ENCODE measurements at regions not wholly inside any gene's neighbourhood (a gene's known extent, or its start where the extent isn't known, plus 50 kb on each side); places are given as distances from the start of the nearest gene placed in this dataset.

- CTCF ChIA-PET: no interaction called here
- no peak overlapping the region for H2AFZ ChIP-seq (ENCODE audit: low read depth)
These were observed 130.1 kb downstream of the TLR5 start for GRCh38 chr1:223012938-223013337.

GRCh38 chr1:223014142-223014873 is 128.7 kb downstream of the TLR5 start:
- CTCF ChIA-PET: no interaction called here
- Histone ChIP-seq H3K9ac (no peak overlapping the region), H3K4me3 (ENCODE audit: low read depth in 2 of 2, low read length in 1 of 2) (no peak overlapping the region), H3K79me2 (ENCODE audit: insufficient read depth) (no peaks in the 10 kb centered on the region), H4K20me1 (ENCODE audit: insufficient read depth) (no peaks in the 10 kb centered on the region), H3K4me1 (ENCODE audit: control insufficient read depth in 1 of 2, insufficient read depth in 2 of 2, low read depth in 1 of 2, low read length in 1 of 2) (no peaks in the 10 kb centered on the region), H3F3A (replicated peaks; ENCODE audit: insufficient read depth) (no peaks in the 10 kb centered on the region), H3K36me3 (replicated peaks in 1 of 2; ENCODE audit: control insufficient read depth in 1 of 2, insufficient read depth in 2 of 2, low read length in 1 of 2) (no peaks in the 10 kb centered on the region), H3K27me3 (ENCODE audit: insufficient read depth) (no peaks in the 10 kb centered on the region), H3K9me2 (no peaks in the 10 kb centered on the region), H3K27ac (ENCODE audit: low read depth in 2 of 2, low read length in 1 of 2) (no peak overlapping the region), H3K4me2 (no peak overlapping the region), H3K9me3 (no peaks in the 10 kb centered on the region), H2AFZ (ENCODE audit: low read depth) (no peak overlapping the region)
- POLR2A ChIA-PET: no interaction called here
- no peak for DNase-seq
- WGBS (ENCODE audit: low lambda C conversion rate): 90% methylated on average over 4 of the region's 4 CpGs
- TF ChIP-seq CHD2 (IDR thresholded peaks at IDR 0.05; ENCODE audit: low read length, partially characterized antibody): no peak
- TF ChIP-seq USF1 (IDR thresholded peaks at IDR 0.05; ENCODE audit: borderline replicate concordance, low read depth): no peak
- no peak for TF ChIP-seq PBX3 (IDR thresholded peaks at IDR 0.05)
- no peak for TF ChIP-seq TEAD4 (IDR thresholded peaks at IDR 0.05; ENCODE audit: borderline replicate concordance, insufficient read depth)
- no peak for TF ChIP-seq TAF1 (IDR thresholded peaks at IDR 0.05; ENCODE audit: borderline replicate concordance, low read depth, low read length)
- no peak for TF ChIP-seq POLR2AphosphoS5 (IDR thresholded peaks at IDR 0.05; ENCODE audit: low read depth, low read length)

More at GRCh38 chr1:223012938-223013337, 130.1 kb downstream of the TLR5 start:
- peaks cover 0 to 4% of the 10 kb centered on the region in 2 experiments; a peak in 1 of 4 replicates for H3K4me1 ChIP-seq (ENCODE audit: control insufficient read depth in 1 of 2, insufficient read depth in 2 of 2, low read depth in 1 of 2, low read length in 1 of 2)
- H3K79me2 ChIP-seq (ENCODE audit: insufficient read depth): no peaks in the 10 kb centered on the region
- no peak overlapping the region for H3K4me3 ChIP-seq (ENCODE audit: low read depth in 2 of 2, low read length in 1 of 2)
- 63% methylated on average over 2 of the region's 2 CpGs for WGBS (ENCODE audit: low lambda C conversion rate)
- no peaks in the 10 kb centered on the region for H4K20me1 ChIP-seq (ENCODE audit: insufficient read depth)
- no peak overlapping the region for H3K9ac ChIP-seq
- no peak overlapping the region for H3K4me2 ChIP-seq
- no peaks in the 10 kb centered on the region for H3K9me2 ChIP-seq
- H3K27me3 ChIP-seq (ENCODE audit: insufficient read depth): no peaks in the 10 kb centered on the region
- DNase-seq: no peak
- no peaks in the 10 kb centered on the region for H3F3A ChIP-seq (replicated peaks; ENCODE audit: insufficient read depth)
- H3K36me3 ChIP-seq (replicated peaks in 1 of 2; ENCODE audit: control insufficient read depth in 1 of 2, insufficient read depth in 2 of 2, low read length in 1 of 2): no peaks in the 10 kb centered on the region
- no peaks in the 10 kb centered on the region for H3K9me3 ChIP-seq
- POLR2A ChIA-PET: no interaction called here
- H3K27ac ChIP-seq (ENCODE audit: low read depth in 2 of 2, low read length in 1 of 2): no peak overlapping the region
- TF ChIP-seq CHD2 (IDR thresholded peaks at IDR 0.05; ENCODE audit: low read length, partially characterized antibody): no peak

GRCh38 chr1:223016381-223016780 is 126.7 kb downstream of the TLR5 start:
- POLR2A ChIA-PET: no interaction called here
- H3K9me3 ChIP-seq: no peaks in the 10 kb centered on the region
- no peaks in the 10 kb centered on the region for H3K9me2 ChIP-seq
- TF ChIP-seq PBX3 (IDR thresholded peaks at IDR 0.05): no peak
- WGBS (ENCODE audit: low lambda C conversion rate): 75% methylated on average over 1 of the region's 1 CpG
- CTCF ChIA-PET: interaction anchor here (2.0 kb wide), 1 partner anchor 74 kb away, joined by 5 read pairs; no protein-coding TSS in a partner anchor
- H3K36me3 ChIP-seq (replicated peaks in 1 of 2; ENCODE audit: control insufficient read depth in 1 of 2, insufficient read depth in 2 of 2, low read length in 1 of 2): no peaks in the 10 kb centered on the region
- H2AFZ ChIP-seq (ENCODE audit: low read depth): no peak overlapping the region
- no peaks in the 10 kb centered on the region for H3K4me1 ChIP-seq (ENCODE audit: control insufficient read depth in 1 of 2, insufficient read depth in 2 of 2, low read depth in 1 of 2, low read length in 1 of 2)
- no peak overlapping the region for H3K4me3 ChIP-seq (ENCODE audit: low read depth in 2 of 2, low read length in 1 of 2)
- H3K9ac ChIP-seq: no peak overlapping the region
- H3K27me3 ChIP-seq (ENCODE audit: insufficient read depth): no peaks in the 10 kb centered on the region
- no peak overlapping the region for H3K27ac ChIP-seq (ENCODE audit: low read depth in 2 of 2, low read length in 1 of 2)
- H3F3A ChIP-seq (replicated peaks; ENCODE audit: insufficient read depth): no peaks in the 10 kb centered on the region
- H4K20me1 ChIP-seq (ENCODE audit: insufficient read depth): no peaks in the 10 kb centered on the region
- H3K79me2 ChIP-seq (ENCODE audit: insufficient read depth): no peaks in the 10 kb centered on the region
- DNase-seq: no peak
- no peak overlapping the region for H3K4me2 ChIP-seq
